ENCODE measurements at regions not wholly inside any gene's neighbourhood (a gene's known extent, or its start where the extent isn't known, plus 50 kb on each side); places are given as distances from the start of the nearest gene placed in this dataset.
"Not testable (repeated sequence)": the region's sequence is repeated elsewhere in the genome, so short reads cannot be mapped to it uniquely, and the experiment has no call there.

DNA sequence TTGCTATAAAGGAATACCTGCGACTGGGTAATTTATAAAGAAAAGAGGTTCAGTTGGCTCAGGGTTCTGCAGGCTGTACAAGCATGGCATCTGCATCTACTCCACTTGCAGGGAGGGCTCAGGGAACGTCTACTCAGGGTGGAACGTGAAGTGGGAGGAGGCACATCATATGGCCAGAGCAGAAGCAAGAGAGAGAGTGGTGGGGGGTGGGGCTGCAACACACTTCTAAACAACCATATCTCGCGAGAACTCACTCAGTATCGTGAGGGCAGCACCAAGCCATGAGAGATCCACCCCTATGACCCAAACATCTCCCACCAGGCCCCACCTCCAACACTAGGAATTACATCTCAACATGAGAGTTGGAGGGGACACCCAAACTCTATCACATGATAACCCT is 109.8 kb upstream of the SCAF8 start:
- no peaks in the 10 kb centered on the region for H4K20me1 ChIP-seq (ENCODE audit: insufficient read depth)
- CTCF ChIA-PET = no interaction called here
- H3K9me3 ChIP-seq (ENCODE audit: insufficient read depth, low read depth) = no peaks in the 10 kb centered on the region

GRCh38 chr6:154624038-154624599 is 109.1 kb upstream of the SCAF8 start:
- Histone ChIP-seq H3K79me2 (ENCODE audit: low read depth) (no peaks in the 10 kb centered on the region), H3K4me2 (no peak overlapping the region), H4K20me1 (ENCODE audit: insufficient read depth) (no peaks in the 10 kb centered on the region), H3F3A (ENCODE audit: insufficient read depth, low read depth) (no peaks in the 10 kb centered on the region), H2AFZ (no peak overlapping the region), H3K27me3 (ENCODE audit: insufficient read depth, low read depth) (no peaks in the 10 kb centered on the region), H3K27ac (no peak overlapping the region), H3K4me1 (replicated peaks; ENCODE audit: insufficient read depth) (no peaks in the 10 kb centered on the region), H3K4me3 (no peak overlapping the region), H3K36me3 (ENCODE audit: low read depth) (no peaks in the 10 kb centered on the region), H3K9me3 (ENCODE audit: insufficient read depth, low read depth) (no peaks in the 10 kb centered on the region), H3K9me2 (ENCODE audit: insufficient read depth) (no peaks in the 10 kb centered on the region)
- ChIA-PET CTCF (no interaction called here), POLR2A (ENCODE audit: unreplicated experiment) (no interaction called here)
- intact Hi-C loops (cut with micrococcal nuclease; ENCODE audit: unreplicated experiment) = no loop called here
- no TSS peak for BruUV-seq (replicated peaks)
- TF ChIP-seq, protein P1, sequence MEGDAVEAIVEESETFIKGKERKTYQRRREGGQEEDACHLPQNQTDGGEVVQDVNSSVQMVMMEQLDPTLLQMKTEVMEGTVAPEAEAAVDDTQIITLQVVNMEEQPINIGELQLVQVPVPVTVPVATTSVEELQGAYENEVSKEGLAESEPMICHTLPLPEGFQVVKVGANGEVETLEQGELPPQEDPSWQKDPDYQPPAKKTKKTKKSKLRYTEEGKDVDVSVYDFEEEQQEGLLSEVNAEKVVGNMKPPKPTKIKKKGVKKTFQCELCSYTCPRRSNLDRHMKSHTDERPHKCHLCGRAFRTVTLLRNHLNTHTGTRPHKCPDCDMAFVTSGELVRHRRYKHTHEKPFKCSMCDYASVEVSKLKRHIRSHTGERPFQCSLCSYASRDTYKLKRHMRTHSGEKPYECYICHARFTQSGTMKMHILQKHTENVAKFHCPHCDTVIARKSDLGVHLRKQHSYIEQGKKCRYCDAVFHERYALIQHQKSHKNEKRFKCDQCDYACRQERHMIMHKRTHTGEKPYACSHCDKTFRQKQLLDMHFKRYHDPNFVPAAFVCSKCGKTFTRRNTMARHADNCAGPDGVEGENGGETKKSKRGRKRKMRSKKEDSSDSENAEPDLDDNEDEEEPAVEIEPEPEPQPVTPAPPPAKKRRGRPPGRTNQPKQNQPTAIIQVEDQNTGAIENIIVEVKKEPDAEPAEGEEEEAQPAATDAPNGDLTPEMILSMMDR (conservative IDR thresholded peaks at IDR 0.05) = no peak
- TF ChIP-seq EZH2 (IDR thresholded peaks at IDR 0.05; ENCODE audit: low read depth) = no peak
- no peak for DNase-seq

More for the DNA sequence above, 109.8 kb upstream of the SCAF8 start:
- Histone ChIP-seq H3K27me3 (ENCODE audit: insufficient read depth, low read depth) (no peaks in the 10 kb centered on the region), H2AFZ (no peak overlapping the region), H3K27ac (no peak overlapping the region), H3K9me2 (ENCODE audit: insufficient read depth) (no peaks in the 10 kb centered on the region), H3K4me3 (no peak overlapping the region), H3K79me2 (ENCODE audit: low read depth) (no peaks in the 10 kb centered on the region), H3K4me1 (replicated peaks; ENCODE audit: insufficient read depth) (no peaks in the 10 kb centered on the region), H3K4me2 (no peak overlapping the region), H3K36me3 (ENCODE audit: low read depth) (no peaks in the 10 kb centered on the region), H3F3A (ENCODE audit: insufficient read depth, low read depth) (no peaks in the 10 kb centered on the region)
- intact Hi-C loops (cut with micrococcal nuclease; ENCODE audit: unreplicated experiment) = no loop called here
- POLR2A ChIA-PET (ENCODE audit: unreplicated experiment) = no interaction called here
- TF ChIP-seq, protein P1 (conservative IDR thresholded peaks at IDR 0.05) = no peak
- TF ChIP-seq EZH2 (IDR thresholded peaks at IDR 0.05; ENCODE audit: low read depth) = no peak
- BruUV-seq (replicated peaks) = no TSS peak
- DNase-seq = no peak

DNA sequence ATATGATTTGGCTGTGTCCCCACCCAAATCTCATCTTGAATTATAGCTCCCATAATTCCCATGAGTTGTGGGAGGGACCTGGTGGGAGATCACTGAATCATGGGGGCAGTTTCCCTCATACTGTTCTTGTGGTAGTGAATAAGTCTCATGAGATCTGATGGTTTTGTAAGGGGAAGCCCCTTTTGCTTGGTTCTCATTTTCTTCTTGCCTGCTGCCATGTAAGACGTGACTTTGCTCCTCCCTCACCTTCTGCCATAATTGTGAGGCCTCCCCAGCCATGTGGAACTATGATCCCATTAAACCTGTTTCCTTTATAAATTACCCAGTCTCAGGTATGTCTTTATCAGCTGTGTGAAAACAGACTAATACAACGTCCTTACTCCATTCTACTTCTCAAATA is 108.5 kb upstream of the SCAF8 start:
- H2AFZ ChIP-seq; H3K4me3 ChIP-seq; H3K79me2 ChIP-seq (ENCODE audit: low read depth); H3K27ac ChIP-seq; H4K20me1 ChIP-seq (ENCODE audit: insufficient read depth); BruUV-seq (replicated peaks); CTCF ChIA-PET; intact Hi-C loops (cut with micrococcal nuclease; ENCODE audit: unreplicated experiment); H3F3A ChIP-seq (ENCODE audit: insufficient read depth, low read depth); H3K27me3 ChIP-seq (ENCODE audit: insufficient read depth, low read depth); H3K36me3 ChIP-seq (ENCODE audit: low read depth); DNase-seq; POLR2A ChIA-PET (ENCODE audit: unreplicated experiment); H3K9me2 ChIP-seq (ENCODE audit: insufficient read depth); H3K4me1 ChIP-seq (replicated peaks; ENCODE audit: insufficient read depth); H3K4me2 ChIP-seq; H3K9me3 ChIP-seq (ENCODE audit: insufficient read depth, low read depth): not testable (repeated sequence)

DNA sequence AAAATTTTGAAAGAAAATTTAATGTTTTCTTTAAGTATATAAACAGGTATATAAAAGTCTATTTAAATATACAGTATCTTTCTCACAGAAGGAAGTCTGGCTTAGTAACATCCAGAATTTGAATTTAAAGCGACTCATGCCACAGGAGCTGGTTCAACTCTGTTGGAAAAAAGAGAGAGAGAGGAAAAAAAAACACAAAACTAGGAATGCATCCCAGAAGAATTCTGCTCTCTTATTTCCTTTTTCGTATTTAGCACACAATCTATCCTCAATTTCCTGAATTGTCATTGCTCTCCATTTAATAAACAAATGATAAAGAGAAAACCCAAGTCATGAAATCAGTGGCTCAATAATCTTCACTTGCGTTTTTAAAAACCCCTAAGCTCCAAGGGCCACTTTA is 107.5 kb upstream of the SCAF8 start:
- Histone ChIP-seq H3K9me3 (ENCODE audit: insufficient read depth, low read depth) (no peaks in the 10 kb centered on the region), H3K27ac (no peak overlapping the region), H3K9me2 (ENCODE audit: insufficient read depth) (no peaks in the 10 kb centered on the region), H3K4me1 (replicated peaks; ENCODE audit: insufficient read depth) (no peaks in the 10 kb centered on the region), H3K4me3 (no peak overlapping the region), H3K27me3 (ENCODE audit: insufficient read depth, low read depth) (no peaks in the 10 kb centered on the region), H3K4me2 (no peak overlapping the region), H2AFZ (no peak overlapping the region), H4K20me1 (ENCODE audit: insufficient read depth) (no peaks in the 10 kb centered on the region), H3F3A (ENCODE audit: insufficient read depth, low read depth) (no peaks in the 10 kb centered on the region), H3K79me2 (ENCODE audit: low read depth) (no peaks in the 10 kb centered on the region), H3K36me3 (ENCODE audit: low read depth) (no peaks in the 10 kb centered on the region)
- intact Hi-C loops (cut with micrococcal nuclease; ENCODE audit: unreplicated experiment) = no loop called here
- POLR2A ChIA-PET (ENCODE audit: unreplicated experiment) = no interaction called here
- BruUV-seq (replicated peaks) = no TSS peak
- no peak for TF ChIP-seq EZH2 (IDR thresholded peaks at IDR 0.05; ENCODE audit: low read depth)
- TF ChIP-seq, protein P1 (conservative IDR thresholded peaks at IDR 0.05) = no peak
- DNase-seq = no peak
- CTCF ChIA-PET = no interaction called here
